GM21515 (cell line): ENCODE measurements at regions not wholly inside any gene's neighbourhood (a gene's known extent, or its start where the extent isn't known, plus 50 kb on each side); places are given as distances from the start of the nearest gene placed in this dataset.

Source experiments
- ATAC-seq: cut with Tn5 transposase; IDR thresholded peaks from one replicate; pipeline ENCODE4 v1.9.1; 2021; ENCODE audit not compliant: unreplicated experiment

DNA sequence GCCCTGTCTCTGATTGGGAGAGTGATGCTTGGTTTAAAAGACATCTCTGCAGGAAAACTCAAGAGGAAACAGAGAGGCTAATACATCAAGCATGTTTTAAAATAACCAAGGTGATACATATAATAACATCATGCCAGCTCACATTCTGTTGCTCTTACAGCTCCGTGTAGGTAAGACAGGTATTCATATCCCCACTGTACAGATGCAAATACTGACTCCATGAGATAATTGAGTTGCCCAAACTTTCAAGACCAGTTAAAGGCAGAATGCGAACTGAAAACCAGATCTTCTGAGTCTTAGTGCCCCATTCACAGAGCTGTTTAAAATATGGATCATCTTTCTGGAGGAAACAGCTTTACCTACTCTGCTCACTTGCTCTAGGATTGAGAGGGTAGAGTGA lies 214.0 kb downstream of the PIK3R1 start:
- no peak for ATAC-seq

DNA sequence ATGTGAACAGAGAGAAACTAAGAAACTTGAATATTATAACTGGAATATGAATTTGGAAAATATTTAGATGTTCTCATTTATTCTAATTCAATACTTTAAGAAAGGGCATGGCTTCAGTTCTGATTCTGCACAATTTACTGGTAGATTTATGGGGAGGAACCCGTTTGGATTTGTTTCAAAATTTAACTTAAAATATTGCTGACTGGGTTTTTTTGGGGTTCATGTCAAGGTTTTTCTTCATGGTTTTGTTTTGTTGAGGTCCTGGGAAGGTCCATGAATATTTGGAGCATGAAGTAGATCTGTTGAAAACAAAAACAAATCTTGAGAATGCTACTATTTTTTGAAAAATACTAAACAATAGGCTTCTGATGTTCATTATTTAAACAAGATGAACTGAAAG lies 214.7 kb downstream of the PIK3R1 start:
- ATAC-seq = no peak

- no peak for ATAC-seq
These were observed 215.6 kb downstream of the PIK3R1 start for GRCh38 chr5:68431186-68431585.

DNA sequence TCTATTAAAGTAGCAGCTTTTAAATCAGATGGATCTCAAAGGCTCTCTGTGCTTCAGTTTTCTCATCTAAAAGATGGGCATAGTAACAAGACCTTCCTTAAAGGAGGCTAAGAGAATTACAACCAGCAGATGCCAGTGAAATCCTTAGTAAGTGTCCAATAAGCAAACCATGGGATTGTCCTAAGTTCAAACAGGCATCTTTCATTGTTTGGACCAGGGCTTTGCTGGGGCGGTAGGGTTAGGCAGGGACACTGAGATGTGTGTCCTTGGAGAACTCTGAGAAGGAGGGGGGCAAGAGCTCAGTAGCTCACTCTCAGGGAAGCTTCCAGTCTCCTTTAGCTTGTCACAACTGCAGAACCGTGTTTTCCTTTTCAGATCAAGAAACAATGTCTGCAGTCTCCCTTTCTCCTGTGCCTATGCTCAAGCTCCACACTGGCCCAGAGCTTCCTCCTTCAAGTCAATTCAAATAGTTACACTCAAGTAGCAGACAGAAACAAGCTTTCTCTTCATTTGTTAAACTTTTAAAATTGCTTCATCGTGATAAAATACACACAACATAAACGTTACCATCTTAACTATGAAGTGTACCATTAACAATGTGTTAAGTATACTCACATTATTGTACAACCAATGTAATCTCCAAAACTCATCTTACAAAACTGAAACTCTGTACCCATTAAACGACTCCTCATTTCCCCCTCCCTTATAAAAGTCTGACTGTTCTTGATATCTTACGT lies 216.2 kb downstream of the PIK3R1 start:
- ATAC-seq = no peak

DNA sequence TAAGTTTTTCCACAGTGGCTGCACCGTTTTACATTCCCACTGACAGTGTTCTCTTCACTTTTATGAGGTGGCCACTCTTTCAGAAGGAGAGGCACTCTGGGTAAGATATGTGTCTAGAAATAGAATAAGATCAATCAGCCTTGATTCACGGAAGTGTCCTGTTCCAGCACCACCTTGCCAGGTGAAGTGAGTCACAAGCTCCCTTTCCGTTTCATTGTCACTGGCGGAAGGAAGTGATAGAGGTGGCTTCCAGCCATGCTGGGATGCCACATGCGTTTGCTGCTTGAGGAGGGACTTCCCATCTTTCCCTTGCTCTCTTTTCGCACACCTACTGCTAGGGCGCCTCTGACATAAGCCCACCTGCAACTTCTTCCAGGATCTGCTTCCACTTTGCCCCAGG lies 217.1 kb downstream of the PIK3R1 start:
- no peak for ATAC-seq

GRCh38 chr5:68433526-68433922 lies 218.0 kb downstream of the PIK3R1 start:
- ATAC-seq = no peak

DNA sequence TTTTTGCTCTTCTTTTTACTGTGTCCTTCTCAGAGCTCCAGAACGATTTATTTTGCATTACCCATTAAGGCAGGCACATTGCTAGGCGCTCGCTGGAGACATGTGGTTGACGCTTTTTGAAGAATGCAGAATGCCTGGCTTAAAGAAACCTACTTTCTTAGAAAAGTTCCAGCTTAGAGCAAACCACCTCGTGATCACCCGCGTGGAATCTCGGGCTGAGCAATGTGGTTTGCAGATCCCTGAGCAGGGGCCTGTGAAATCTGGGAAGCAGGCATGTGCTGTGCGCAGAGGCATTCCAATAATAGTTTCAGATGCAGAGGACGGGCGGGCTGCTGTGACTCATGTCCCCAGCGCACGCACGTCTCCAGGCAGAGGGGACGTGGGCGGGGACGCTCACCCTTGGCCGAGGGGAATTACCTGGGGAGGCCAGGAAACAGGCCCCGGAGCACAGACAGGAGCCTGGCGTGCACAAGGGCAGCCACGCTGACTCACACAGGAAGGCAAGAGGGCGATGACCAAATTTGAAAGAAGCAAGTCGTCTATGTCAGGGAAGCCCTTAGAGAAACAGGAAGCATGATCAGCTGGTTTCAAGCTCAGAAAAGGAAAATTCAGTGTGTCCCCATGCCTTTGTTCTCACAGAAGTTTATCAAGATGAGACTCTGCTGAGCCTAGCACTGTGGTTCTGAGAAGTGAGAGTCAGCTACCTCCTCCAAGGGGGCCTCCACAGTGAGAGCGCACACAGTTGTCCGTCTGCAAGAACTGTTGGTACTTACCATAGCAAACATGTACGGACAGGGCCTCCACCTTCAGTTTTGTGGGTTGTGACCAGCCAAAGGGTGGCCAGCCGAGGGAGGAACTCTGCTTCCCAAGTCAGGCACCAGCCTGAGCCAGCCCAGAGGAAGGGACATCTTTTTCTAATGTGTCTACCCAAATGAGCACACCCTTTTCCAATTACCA lies 218.6 kb downstream of the PIK3R1 start:
- peak; percentile 95 for ATAC-seq

- no peak for ATAC-seq
These were observed 220.1 kb downstream of the PIK3R1 start for GRCh38 chr5:68435611-68436010.

DNA sequence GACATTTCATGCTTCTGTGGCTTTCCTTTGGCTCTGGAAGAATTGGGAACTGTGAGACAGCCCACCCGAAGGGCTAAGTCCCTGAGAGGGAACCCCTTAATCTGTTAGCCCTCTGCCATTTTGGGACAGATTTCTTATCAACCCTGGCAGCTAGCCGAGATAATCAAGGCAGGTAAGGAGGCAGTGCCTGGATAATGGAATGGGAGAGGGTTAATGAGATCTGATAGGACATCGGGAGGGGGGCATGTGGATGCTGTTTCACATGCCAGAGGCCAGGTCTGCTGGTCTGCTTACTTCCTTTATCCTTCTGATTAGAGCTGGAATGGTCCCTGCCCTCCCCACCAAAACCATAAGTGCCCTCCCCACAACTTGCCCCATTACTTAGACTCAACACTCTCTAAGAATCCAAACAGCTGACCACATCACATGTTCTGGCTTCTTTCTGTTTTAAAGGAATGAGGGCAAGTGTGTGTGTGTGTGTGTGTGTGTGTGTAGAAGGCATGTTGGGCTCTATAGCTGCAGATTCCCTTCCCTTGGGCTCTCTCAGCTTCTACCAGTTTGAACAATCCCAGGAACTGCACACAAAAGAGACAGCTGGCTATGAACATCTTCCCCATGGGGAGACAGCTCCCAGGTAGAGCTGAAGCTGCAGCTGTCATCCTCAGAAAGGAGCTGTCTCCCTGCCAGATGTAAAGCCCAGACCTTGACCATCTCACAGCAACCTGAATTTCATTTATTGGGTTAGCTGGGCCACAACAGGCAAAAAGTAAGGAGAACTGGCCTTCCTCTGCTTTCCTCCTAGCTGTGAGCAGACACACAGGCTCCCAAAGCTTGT lies 221.3 kb downstream of the PIK3R1 start:
- no peak for ATAC-seq

DNA sequence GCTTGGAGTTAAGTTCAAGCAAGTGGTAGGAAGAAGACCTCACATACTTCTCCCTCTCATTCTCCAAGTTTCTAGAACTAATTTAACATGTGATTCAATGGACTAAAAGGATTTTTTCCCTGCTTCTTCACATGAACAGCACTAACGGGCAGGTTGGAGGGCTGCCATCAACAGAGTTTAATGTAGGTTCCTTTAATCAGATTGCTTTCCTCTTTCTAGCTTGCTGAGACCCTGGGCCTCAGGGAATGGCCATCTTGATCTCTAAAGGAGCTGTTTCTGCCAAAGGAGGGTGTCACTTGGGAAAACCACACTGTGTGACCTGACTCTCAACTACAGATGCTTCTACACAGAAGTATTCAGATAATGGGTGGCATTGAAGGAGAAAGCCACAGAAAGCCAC lies 223.3 kb downstream of the PIK3R1 start:
- no peak for ATAC-seq

DNA sequence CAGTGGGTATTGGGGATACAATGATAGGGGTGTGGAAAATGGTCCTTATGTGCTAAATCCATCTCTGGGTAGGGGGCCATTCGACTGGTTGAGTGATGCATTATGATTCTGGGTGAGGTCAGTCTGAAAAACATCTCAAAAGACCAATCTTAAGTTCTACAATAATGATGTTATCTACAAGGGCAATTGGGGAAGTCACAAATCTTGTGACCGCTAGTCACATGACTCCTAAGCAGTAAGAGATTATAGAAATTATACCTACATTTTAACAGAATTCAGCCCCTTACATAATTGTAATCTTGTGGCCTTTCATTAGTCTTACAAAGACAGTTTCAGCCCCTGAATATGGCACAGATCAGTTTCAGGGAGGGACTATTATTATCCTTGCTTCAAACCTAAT lies 224.7 kb downstream of the PIK3R1 start:
- ATAC-seq = no peak

- ATAC-seq = no peak
These were observed 225.1 kb downstream of the PIK3R1 start for GRCh38 chr5:68440651-68441050.

DNA sequence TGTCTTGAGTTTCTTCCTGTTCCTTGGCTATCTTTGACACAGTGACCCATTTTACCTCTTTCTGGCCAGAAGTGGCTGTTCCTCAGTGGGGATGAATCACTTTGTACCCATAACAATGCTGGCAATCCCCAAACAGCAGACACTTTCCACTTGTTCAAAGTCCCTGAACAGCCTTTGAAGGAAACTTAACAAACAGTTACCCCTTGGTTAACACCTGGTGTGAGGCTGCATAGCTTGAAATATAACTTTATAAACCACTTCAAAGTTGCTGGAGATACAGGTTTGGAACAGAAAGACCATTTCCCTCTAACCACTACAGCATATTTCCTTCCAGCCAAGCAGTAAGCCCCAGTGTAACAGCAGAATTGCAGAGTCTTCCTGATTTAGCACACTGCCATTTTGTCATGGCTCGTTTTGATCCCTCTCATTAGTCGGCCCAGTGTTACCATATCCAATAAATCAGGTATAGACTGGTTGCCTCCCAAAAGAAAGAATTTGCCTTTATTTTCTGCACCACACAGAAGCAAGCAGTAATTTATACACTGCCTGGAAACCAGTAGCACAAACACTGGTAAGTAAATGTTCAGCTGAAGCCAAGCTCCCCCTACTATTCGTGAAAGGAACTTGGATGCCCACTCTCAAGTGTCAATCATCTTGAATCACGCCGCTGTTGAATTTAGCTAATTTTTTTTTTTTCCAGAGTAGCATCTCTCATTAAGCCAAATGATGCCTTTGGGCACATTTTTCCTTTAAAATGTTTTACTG lies 225.9 kb downstream of the PIK3R1 start:
- no peak for ATAC-seq

DNA sequence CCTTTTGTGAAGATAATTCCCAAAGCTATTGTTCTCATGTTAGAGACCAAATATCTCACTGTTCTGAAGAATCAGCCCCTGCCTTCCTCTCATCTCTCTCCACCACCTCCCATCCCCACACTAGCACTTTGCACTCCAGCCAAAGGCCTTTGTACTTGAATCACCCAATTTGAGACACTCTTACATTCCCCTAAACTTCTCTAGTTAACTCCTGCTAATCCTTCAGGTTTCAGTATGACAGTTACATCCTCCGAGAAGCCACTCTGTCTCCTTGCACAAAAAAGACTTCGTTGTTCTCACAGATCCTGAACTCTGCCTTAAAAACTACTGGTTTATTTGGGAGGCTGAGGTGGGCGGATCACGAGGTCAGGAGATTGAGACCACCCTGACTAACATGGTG lies 227.5 kb downstream of the PIK3R1 start:
- ATAC-seq = no peak

DNA sequence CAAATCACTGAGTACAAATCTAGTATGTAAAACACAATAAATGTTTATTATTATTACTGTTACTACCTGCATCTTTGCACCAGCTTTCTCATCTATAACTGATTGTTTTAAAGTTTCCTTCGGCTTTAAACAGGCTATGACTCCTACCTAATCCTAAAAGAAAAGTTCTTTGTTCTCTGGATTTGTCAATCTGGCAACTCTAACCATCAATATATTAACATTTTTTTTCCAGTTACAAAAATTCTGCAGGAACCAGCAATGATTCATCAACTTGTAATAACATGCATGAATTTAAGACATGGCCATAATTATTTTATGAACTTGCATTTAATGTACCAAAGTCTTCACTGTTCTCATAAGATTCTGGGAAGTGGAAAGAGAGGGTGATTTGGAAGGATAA lies 228.5 kb downstream of the PIK3R1 start:
- no peak for ATAC-seq

GRCh38 chr5:68444833-68445232 lies 229.3 kb downstream of the PIK3R1 start:
- ATAC-seq = no peak

DNA sequence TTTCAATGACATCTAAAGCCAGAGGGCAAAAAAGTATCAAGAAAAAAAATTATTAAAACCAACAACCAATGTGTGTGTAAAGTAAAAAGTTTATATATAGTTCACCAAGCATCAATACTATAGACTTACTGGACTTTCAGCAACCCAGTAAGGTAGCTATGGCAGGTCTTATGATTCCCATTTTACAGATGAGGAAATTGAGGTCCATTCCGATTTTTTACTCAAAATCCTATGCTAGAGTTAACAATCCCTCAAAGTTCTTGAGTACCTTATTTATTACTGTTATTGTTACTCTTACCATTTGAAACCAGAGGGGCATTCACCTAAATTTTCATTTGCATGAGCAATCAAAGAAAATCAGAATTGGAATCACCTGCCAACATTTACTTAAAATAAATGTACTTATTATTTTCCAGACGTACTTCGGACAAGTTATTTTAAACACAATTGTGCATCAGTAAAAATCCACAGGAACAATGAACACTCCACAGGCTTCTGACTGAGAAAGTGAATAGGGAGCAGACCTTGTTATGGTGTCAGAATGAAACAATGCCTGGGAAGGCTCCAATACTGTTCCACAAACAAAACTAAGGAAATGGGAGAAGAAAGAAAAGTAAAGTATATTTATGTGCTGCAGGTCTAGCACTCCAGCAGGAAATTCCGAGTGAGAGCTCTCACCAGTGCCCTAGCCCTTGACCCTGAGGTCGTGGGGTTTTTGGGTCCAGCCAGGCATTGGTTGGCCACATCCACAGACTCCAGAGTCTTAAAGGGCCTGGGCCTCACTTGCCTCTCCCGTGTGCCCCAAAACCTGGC lies 229.9 kb downstream of the PIK3R1 start:
- no peak for ATAC-seq

- no peak for ATAC-seq
These were observed 230.5 kb downstream of the PIK3R1 start for GRCh38 chr5:68446070-68446357.

GRCh38 chr5:68446487-68446894 lies 230.9 kb downstream of the PIK3R1 start:
- ATAC-seq = peak; percentile 73
